ENCODE measurements at regions not wholly inside any gene's neighbourhood (a gene's known extent, or its start where the extent isn't known, plus 50 kb on each side); places are given as distances from the start of the nearest gene placed in this dataset.
"Not testable (repeated sequence)": the region's sequence is repeated elsewhere in the genome, so short reads cannot be mapped to it uniquely, and the experiment has no call there.

- DNase-seq; H3K27ac ChIP-seq (ENCODE audit: low read depth in 1 of 3, low read length in 2 of 3); H3K4me1 ChIP-seq (ENCODE audit: control insufficient read depth in 3 of 3, insufficient read depth in 2 of 3, low read depth in 1 of 3, low read length in 2 of 3); H3K27me3 ChIP-seq (ENCODE audit: control insufficient read depth in 3 of 3, insufficient read depth in 3 of 3, low read length in 3 of 3); FAIRE-seq; H3K36me3 ChIP-seq (ENCODE audit: control insufficient read depth in 3 of 3, insufficient read depth in 2 of 3, low read depth in 1 of 3, low read length in 3 of 3); H3K4me3 ChIP-seq (ENCODE audit: low read depth in 1 of 3, low read length in 3 of 3): not testable (repeated sequence)
- H3K9me3 ChIP-seq (ENCODE audit: control insufficient read depth in 2 of 2, insufficient read depth in 1 of 2, low read depth in 1 of 2, low read length in 1 of 2), result peaks cover 1 to 23% of the 10 kb centered on the region in 2 donors
- WGBS, 3 donors, result 53 to 67% (median 61%) methylated on average over 5 of the region's 5 CpGs
Measured at GRCh38 chr5:44108232-44108631, 281.0 kb downstream of the FGF10 start.

GRCh38 chr5:44099643-44100042, 289.6 kb downstream of the FGF10 start:
- no peaks in the 10 kb centered on the region for H3K4me1 ChIP-seq (ENCODE audit: control insufficient read depth in 3 of 3, insufficient read depth in 2 of 3, low read depth in 1 of 3, low read length in 2 of 3)
- no peaks in the 10 kb centered on the region for H3K36me3 ChIP-seq (ENCODE audit: control insufficient read depth in 3 of 3, insufficient read depth in 2 of 3, low read depth in 1 of 3, low read length in 3 of 3)
- 78 to 81% (median 80%) methylated on average over 2 of the region's 2 CpGs for WGBS, 3 donors
- H3K9me3 ChIP-seq (ENCODE audit: control insufficient read depth in 2 of 2, insufficient read depth in 1 of 2, low read depth in 1 of 2, low read length in 1 of 2), result no peaks in the 10 kb centered on the region
- DNase-seq (no peak), FAIRE-seq (no peak)
- H3K27me3 ChIP-seq (ENCODE audit: control insufficient read depth in 3 of 3, insufficient read depth in 3 of 3, low read length in 3 of 3), result no peaks in the 10 kb centered on the region
- H3K27ac ChIP-seq (ENCODE audit: low read depth in 1 of 3, low read length in 2 of 3), result no peak overlapping the region
- H3K4me3 ChIP-seq (ENCODE audit: low read depth in 1 of 3, low read length in 3 of 3), result no peak overlapping the region

GRCh38 chr5:44089424-44090144, 299.6 kb downstream of the FGF10 start:
- DNase-seq (no peak), FAIRE-seq (no peak)
- 35 to 92% (median 76%) methylated on average over 1 of the region's 1 CpG for WGBS, 3 donors

GRCh38 chr5:44085083-44085482, 304.1 kb downstream of the FGF10 start:
- DNase-seq (no peak), FAIRE-seq (no peak)
- H3K27me3 ChIP-seq (ENCODE audit: control insufficient read depth in 3 of 3, insufficient read depth in 3 of 3, low read length in 3 of 3), result no peaks in the 10 kb centered on the region
- H3K4me3 ChIP-seq (ENCODE audit: low read depth in 1 of 3, low read length in 3 of 3), result no peak overlapping the region
- peaks cover 0 to 1% of the 10 kb centered on the region in 2 donors for H3K9me3 ChIP-seq (ENCODE audit: control insufficient read depth in 2 of 2, insufficient read depth in 1 of 2, low read depth in 1 of 2, low read length in 1 of 2)
- H3K27ac ChIP-seq (ENCODE audit: low read depth in 1 of 3, low read length in 2 of 3), result no peak overlapping the region
- no peaks in the 10 kb centered on the region for H3K36me3 ChIP-seq (ENCODE audit: control insufficient read depth in 3 of 3, insufficient read depth in 2 of 3, low read depth in 1 of 3, low read length in 3 of 3)
- H3K4me1 ChIP-seq (ENCODE audit: control insufficient read depth in 3 of 3, insufficient read depth in 2 of 3, low read depth in 1 of 3, low read length in 2 of 3), result no peaks in the 10 kb centered on the region

More at GRCh38 chr5:44089424-44090144, 299.6 kb downstream of the FGF10 start:
- H3K27me3 ChIP-seq (ENCODE audit: control insufficient read depth in 3 of 3, insufficient read depth in 3 of 3, low read length in 3 of 3), result no peaks in the 10 kb centered on the region
- H3K27ac ChIP-seq (ENCODE audit: low read depth in 1 of 3, low read length in 2 of 3), result no peak overlapping the region
- H3K4me3 ChIP-seq (ENCODE audit: low read depth in 1 of 3, low read length in 3 of 3), result no peak overlapping the region
- H3K4me1 ChIP-seq (ENCODE audit: control insufficient read depth in 3 of 3, insufficient read depth in 2 of 3, low read depth in 1 of 3, low read length in 2 of 3), result no peaks in the 10 kb centered on the region
- no peaks in the 10 kb centered on the region for H3K36me3 ChIP-seq (ENCODE audit: control insufficient read depth in 3 of 3, insufficient read depth in 2 of 3, low read depth in 1 of 3, low read length in 3 of 3)
- H3K9me3 ChIP-seq (ENCODE audit: control insufficient read depth in 2 of 2, insufficient read depth in 1 of 2, low read depth in 1 of 2, low read length in 1 of 2), result peaks cover 0 to 1% of the 10 kb centered on the region in 2 donors

GRCh38 chr5:44074547-44074946, 314.7 kb downstream of the FGF10 start:
- not testable (repeated sequence) for FAIRE-seq; H3K36me3 ChIP-seq (ENCODE audit: control insufficient read depth in 3 of 3, insufficient read depth in 2 of 3, low read depth in 1 of 3, low read length in 3 of 3); H3K4me3 ChIP-seq (ENCODE audit: low read depth in 1 of 3, low read length in 3 of 3); H3K9me3 ChIP-seq (ENCODE audit: control insufficient read depth in 2 of 2, insufficient read depth in 1 of 2, low read depth in 1 of 2, low read length in 1 of 2); H3K4me1 ChIP-seq (ENCODE audit: control insufficient read depth in 3 of 3, insufficient read depth in 2 of 3, low read depth in 1 of 3, low read length in 2 of 3); DNase-seq; H3K27me3 ChIP-seq (ENCODE audit: control insufficient read depth in 3 of 3, insufficient read depth in 3 of 3, low read length in 3 of 3); H3K27ac ChIP-seq (ENCODE audit: low read depth in 1 of 3, low read length in 2 of 3)
- whole genome bisulfite sequencing, 3 donors, result 95 to 96% (median 95%) methylated on average over 21 of the region's 21 CpGs

GRCh38 chr5:44051591-44051990, 337.6 kb downstream of the FGF10 start:
- 78 to 86% (median 83%) methylated on average over 2 of the region's 2 CpGs for WGBS, 3 donors
- no peaks in the 10 kb centered on the region for H3K4me1 ChIP-seq (ENCODE audit: control insufficient read depth in 3 of 3, insufficient read depth in 2 of 3, low read depth in 1 of 3, low read length in 2 of 3)
- no peak for FAIRE-seq

GRCh38 chr5:44048276-44048984, 340.8 kb downstream of the FGF10 start:
- H3K36me3 ChIP-seq (ENCODE audit: control insufficient read depth in 3 of 3, insufficient read depth in 2 of 3, low read depth in 1 of 3, low read length in 3 of 3), result no peaks in the 10 kb centered on the region
- H3K27me3 ChIP-seq (ENCODE audit: control insufficient read depth in 3 of 3, insufficient read depth in 3 of 3, low read length in 3 of 3), result no peaks in the 10 kb centered on the region
- no peak overlapping the region for H3K4me3 ChIP-seq (ENCODE audit: low read depth in 1 of 3, low read length in 3 of 3)
- H3K27ac ChIP-seq (ENCODE audit: low read depth in 1 of 3, low read length in 2 of 3), result no peak overlapping the region
- no peak for DNase-seq
- 51 to 61% (median 52%) methylated on average over 4 of the region's 4 CpGs for WGBS, 3 donors
- no peaks in the 10 kb centered on the region for H3K4me1 ChIP-seq (ENCODE audit: control insufficient read depth in 3 of 3, insufficient read depth in 2 of 3, low read depth in 1 of 3, low read length in 2 of 3)
- peaks cover 0 to 2% of the 10 kb centered on the region in 2 donors for H3K9me3 ChIP-seq (ENCODE audit: control insufficient read depth in 2 of 2, insufficient read depth in 1 of 2, low read depth in 1 of 2, low read length in 1 of 2)
- FAIRE-seq, result no peak

More at GRCh38 chr5:44051591-44051990, 337.6 kb downstream of the FGF10 start:
- Histone ChIP-seq H3K9me3 (ENCODE audit: control insufficient read depth in 2 of 2, insufficient read depth in 1 of 2, low read depth in 1 of 2, low read length in 1 of 2) (peaks cover 0 to 2% of the 10 kb centered on the region in 2 donors), H3K27ac (ENCODE audit: low read depth in 1 of 3, low read length in 2 of 3) (no peak overlapping the region), H3K27me3 (ENCODE audit: control insufficient read depth in 3 of 3, insufficient read depth in 3 of 3, low read length in 3 of 3) (no peaks in the 10 kb centered on the region), H3K36me3 (ENCODE audit: control insufficient read depth in 3 of 3, insufficient read depth in 2 of 3, low read depth in 1 of 3, low read length in 3 of 3) (no peaks in the 10 kb centered on the region), H3K4me3 (ENCODE audit: low read depth in 1 of 3, low read length in 3 of 3) (no peak overlapping the region)
- DNase-seq, result no peak

- Histone ChIP-seq H3K27me3 (ENCODE audit: control insufficient read depth in 3 of 3, insufficient read depth in 3 of 3, low read length in 3 of 3) (no peaks in the 10 kb centered on the region), H3K27ac (ENCODE audit: low read depth in 1 of 3, low read length in 2 of 3) (no peak overlapping the region), H3K36me3 (ENCODE audit: control insufficient read depth in 3 of 3, insufficient read depth in 2 of 3, low read depth in 1 of 3, low read length in 3 of 3) (no peaks in the 10 kb centered on the region), H3K4me3 (ENCODE audit: low read depth in 1 of 3, low read length in 3 of 3) (no peak overlapping the region), H3K9me3 (ENCODE audit: control insufficient read depth in 2 of 2, insufficient read depth in 1 of 2, low read depth in 1 of 2, low read length in 1 of 2) (peaks cover 0 to 2% of the 10 kb centered on the region in 2 donors), H3K4me1 (ENCODE audit: control insufficient read depth in 3 of 3, insufficient read depth in 2 of 3, low read depth in 1 of 3, low read length in 2 of 3) (no peaks in the 10 kb centered on the region)
- DNase-seq (no peak), FAIRE-seq (no peak)
- 58 to 71% (median 63%) methylated on average over 6 of the region's 6 CpGs for WGBS, 3 donors
Measured at GRCh38 chr5:44046619-44047364, 342.4 kb downstream of the FGF10 start.

Measured in small intestine (tissue), 7 donors.